Skeletal muscle tissue (tissue), 3 donors: ENCODE measurements at regions not wholly inside any gene's neighbourhood (a gene's known extent, or its start where the extent isn't known, plus 50 kb on each side); places are given as distances from the start of the nearest gene placed in this dataset.

Experiments
- H3K27ac ChIP-seq: one replicate; pipeline ENCODE4 v1.7.0; 2013; ENCODE audit warnings: mild to moderate bottlenecking, low read depth, low read length, inconsistent platforms
- H3K27me3 ChIP-seq, 3 donors: one replicate each; pipeline ENCODE4 v1.7.0; 2013; ENCODE audit warnings: low read length in 3 of 3; ENCODE audit not compliant: control insufficient read depth in 3 of 3, insufficient read depth in 3 of 3
- H3K36me3 ChIP-seq, 3 donors: one replicate each; pipeline ENCODE4 v1.7.0; 2013; ENCODE audit warnings: low read length in 3 of 3; ENCODE audit not compliant: control insufficient read depth in 3 of 3, insufficient read depth in 3 of 3
- H3K4me1 ChIP-seq, 3 donors: one replicate each; pipeline ENCODE4 v1.7.0; 2013; ENCODE audit warnings: low read length in 3 of 3, mild to moderate bottlenecking in 3 of 3; ENCODE audit not compliant: control insufficient read depth in 3 of 3, insufficient read depth in 3 of 3
- H3K4me3 ChIP-seq, 3 donors: one replicate each; pipeline ENCODE4 v1.7.0; 2013; ENCODE audit warnings: low read length in 3 of 3
- H3K9ac ChIP-seq, 3 donors: one replicate each; pipeline ENCODE4 v1.7.0; 2013; ENCODE audit warnings: low read length in 3 of 3, mild to moderate bottlenecking in 3 of 3, moderate library complexity in 2 of 3, low read depth in 1 of 3
- H3K9me3 ChIP-seq, 3 donors: one replicate each; pipeline ENCODE4 v1.7.0; 2013; ENCODE audit warnings: low read length in 3 of 3; ENCODE audit not compliant: control insufficient read depth in 3 of 3
- donor health status: Osteomylitis.

DNA sequence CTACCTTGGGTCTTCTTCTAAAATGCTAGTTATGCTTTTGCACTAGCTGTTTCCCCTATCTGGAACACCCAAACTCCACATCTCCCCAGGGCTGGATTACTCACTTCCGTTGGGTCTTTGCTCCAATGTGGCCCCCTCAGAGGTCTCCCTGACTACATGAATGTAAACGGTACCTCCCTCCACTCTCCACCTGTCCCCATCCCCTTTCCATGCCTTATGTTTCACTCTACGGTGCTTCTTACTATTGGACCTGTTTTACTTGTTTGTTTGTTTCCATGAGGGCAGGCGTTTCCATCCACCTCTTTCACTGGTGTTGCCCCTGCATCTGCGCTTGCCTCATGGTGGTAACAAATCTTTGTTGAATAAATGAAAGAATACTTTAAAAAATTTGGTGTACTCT, 256.4 kb downstream of the SNAPC1 start:
- H3K9ac ChIP-seq = no peak overlapping the region
- H3K36me3 ChIP-seq = no peaks in the 10 kb centered on the region
- H3K4me1 ChIP-seq = no peaks in the 10 kb centered on the region
- H3K4me3 ChIP-seq = no peak overlapping the region
- H3K27ac ChIP-seq = no peak overlapping the region
- no peaks in the 10 kb centered on the region for H3K9me3 ChIP-seq
- H3K27me3 ChIP-seq = no peaks in the 10 kb centered on the region

DNA sequence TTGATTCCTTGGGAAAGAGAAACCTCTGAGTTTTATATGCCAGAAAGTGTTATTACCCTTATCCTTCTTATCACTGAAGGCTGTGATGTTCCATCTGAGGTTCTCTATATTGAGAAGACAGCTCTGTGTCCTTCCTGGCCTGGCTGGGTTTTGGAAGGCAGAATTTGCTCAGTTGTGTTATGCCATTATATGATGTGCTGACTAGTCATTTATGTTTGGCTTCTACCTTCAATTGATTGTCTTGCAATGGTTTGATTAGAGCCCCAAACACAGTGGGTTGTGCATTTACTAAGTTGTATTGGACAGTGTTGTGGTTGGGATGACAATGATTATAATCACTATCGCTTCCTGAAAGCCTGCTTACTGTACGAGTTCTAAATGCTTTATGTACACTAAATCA, 265.7 kb downstream of the SNAPC1 start:
- Histone ChIP-seq H3K4me3 (no peak overlapping the region), H3K36me3 (no peaks in the 10 kb centered on the region), H3K9ac (no peak overlapping the region), H3K27ac (no peak overlapping the region), H3K27me3 (no peaks in the 10 kb centered on the region), H3K9me3 (no peaks in the 10 kb centered on the region), H3K4me1 (no peaks in the 10 kb centered on the region)

DNA sequence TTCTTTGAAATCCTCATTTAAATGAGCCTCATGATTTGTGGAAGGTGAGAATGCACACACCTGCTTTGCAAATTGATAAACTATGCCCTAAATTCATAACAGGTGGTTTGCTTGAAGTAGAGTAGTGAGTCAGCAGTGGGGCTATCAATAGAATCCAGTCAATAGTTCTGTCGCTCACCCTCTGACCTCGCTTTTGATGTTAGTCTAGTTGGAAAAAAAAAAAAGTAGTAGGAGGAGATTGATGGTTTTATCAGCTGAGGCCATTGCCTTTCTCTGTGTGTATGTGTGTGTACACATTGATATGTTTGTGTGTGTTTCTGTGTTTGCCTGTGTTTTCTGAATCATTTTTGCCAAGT, 267.3 kb downstream of the SNAPC1 start:
- Histone ChIP-seq H3K27ac (no peak overlapping the region), H3K27me3 (no peaks in the 10 kb centered on the region), H3K4me1 (no peaks in the 10 kb centered on the region)

DNA sequence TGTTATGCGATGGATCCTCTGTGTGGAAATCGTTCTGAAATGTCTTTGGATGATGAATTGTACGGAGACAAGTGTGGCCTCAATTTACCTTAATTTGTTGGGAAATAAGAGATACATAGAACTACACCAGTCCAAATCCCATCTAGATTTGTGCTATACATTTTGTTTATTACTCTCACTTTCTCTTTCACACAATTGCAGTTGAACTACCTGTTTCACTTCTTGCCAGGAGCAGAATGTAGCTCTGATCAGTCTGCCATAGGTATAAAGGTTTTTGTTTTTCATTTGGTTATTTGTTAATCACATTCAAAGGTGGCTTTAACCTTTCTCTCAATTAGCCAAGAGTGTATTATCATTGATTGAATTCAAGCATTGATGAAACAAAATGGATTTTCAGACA, 268.2 kb downstream of the SNAPC1 start:
- no peaks in the 10 kb centered on the region for H3K27me3 ChIP-seq
- no peak overlapping the region for H3K9ac ChIP-seq
- no peak overlapping the region for H3K4me3 ChIP-seq
- no peaks in the 10 kb centered on the region for H3K4me1 ChIP-seq
- H3K9me3 ChIP-seq = no peaks in the 10 kb centered on the region
- no peaks in the 10 kb centered on the region for H3K36me3 ChIP-seq
- no peak overlapping the region for H3K27ac ChIP-seq

More for the DNA sequence above, 267.3 kb downstream of the SNAPC1 start:
- H3K4me3 ChIP-seq = no peak overlapping the region
- H3K9me3 ChIP-seq = no peaks in the 10 kb centered on the region
- no peaks in the 10 kb centered on the region for H3K36me3 ChIP-seq
- H3K9ac ChIP-seq = no peak overlapping the region

DNA sequence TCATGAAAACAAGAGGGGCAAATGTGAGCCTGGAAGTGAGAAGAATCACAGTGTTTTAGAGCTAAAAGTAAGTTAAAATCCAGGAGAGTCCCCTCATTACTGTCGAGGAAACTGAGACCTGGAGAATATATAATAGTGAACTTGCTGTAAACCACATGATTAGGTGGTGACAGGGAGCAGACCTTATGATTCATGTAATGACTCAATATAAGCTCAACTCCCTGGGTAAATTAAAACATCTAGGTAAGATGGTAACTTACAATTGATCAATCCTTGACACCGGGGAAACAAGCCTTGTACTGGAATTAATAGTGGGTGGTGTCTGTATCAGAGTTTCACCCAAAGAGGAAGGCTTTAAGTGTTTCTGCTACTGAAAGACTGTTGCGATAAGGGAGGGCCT, 269.3 kb downstream of the SNAPC1 start:
- H3K4me3 ChIP-seq = no peak overlapping the region
- H3K27ac ChIP-seq = no peak overlapping the region
- H3K9me3 ChIP-seq = no peaks in the 10 kb centered on the region
- H3K27me3 ChIP-seq = no peaks in the 10 kb centered on the region
- no peaks in the 10 kb centered on the region for H3K4me1 ChIP-seq
- H3K9ac ChIP-seq = no peak overlapping the region
- no peaks in the 10 kb centered on the region for H3K36me3 ChIP-seq

DNA sequence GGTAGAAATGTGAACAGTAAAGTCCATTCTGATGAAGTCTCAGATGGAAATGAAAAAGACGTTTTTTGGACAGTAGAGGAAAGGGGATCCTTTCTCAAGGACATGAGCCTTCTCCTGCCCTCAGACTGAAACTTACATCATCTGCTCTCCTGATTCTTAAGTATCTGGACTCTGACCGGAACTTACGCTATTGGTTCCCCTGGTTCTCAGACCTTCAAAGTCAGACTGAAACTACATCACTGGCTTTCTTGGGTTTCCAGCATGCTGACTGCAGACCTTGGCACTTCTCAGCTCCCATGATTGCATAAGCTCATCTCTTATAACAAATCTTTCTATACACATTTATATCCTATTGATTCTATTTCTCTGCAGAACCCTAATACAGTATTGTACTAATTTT, 291.0 kb downstream of the SNAPC1 start:
- H3K4me1 ChIP-seq = no peaks in the 10 kb centered on the region
- no peak overlapping the region for H3K9ac ChIP-seq

DNA sequence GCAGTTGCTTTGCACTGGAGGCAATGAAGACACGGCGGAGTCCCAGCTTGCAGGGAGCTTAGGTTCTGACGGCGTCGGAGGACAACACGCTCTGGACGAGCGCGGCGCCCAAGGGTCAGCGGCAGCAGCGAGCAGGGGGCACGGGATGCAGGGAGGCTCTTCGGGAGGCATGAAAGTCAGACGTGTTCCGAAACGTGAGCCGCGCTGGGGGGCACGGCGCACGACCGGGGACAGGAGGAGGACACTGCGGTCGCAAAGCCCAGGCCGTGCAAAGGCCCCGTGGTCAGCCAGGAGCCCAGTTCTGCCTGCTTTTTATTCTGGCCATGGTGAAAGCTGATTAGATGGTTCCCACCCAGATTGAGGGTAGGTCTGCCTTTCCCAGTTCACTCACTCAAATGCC, 294.6 kb downstream of the SNAPC1 start:
- H3K4me1 ChIP-seq = no peaks in the 10 kb centered on the region

More for the DNA sequence above, 291.0 kb downstream of the SNAPC1 start:
- Histone ChIP-seq H3K36me3 (no peaks in the 10 kb centered on the region), H3K4me3 (no peak overlapping the region), H3K9me3 (no peaks in the 10 kb centered on the region), H3K27ac (no peak overlapping the region), H3K27me3 (no peaks in the 10 kb centered on the region)

DNA sequence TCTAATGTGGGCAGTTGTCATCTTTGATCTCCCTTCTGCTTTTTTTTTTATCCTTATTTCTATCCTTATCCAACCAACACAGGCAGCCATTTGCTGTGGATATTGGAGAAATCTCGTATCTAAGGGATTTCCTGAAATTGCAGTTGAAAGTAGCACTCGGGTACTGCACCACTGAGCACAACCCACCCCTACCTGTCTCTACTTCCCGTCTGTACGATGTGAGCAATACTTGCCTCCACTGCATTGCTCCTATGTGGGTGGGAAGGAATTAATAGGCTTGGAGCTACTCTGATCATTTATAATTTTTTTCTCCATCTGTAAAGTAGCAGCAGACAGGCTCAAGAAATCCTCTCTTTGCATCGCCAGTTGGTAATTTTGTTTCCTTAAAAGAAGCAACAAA, 300.4 kb downstream of the SNAPC1 start:
- Histone ChIP-seq H3K27ac (no peak overlapping the region), H3K9ac (no peak overlapping the region), H3K9me3 (no peaks in the 10 kb centered on the region), H3K4me3 (no peak overlapping the region), H3K36me3 (no peaks in the 10 kb centered on the region), H3K27me3 (peaks cover 0 to 6% (median 0%) of the 10 kb centered on the region in 3 donors), H3K4me1 (no peaks in the 10 kb centered on the region)

More for the DNA sequence above, 294.6 kb downstream of the SNAPC1 start:
- H3K36me3 ChIP-seq = no peaks in the 10 kb centered on the region
- no peak overlapping the region for H3K9ac ChIP-seq
- H3K27ac ChIP-seq = no peak overlapping the region
- no peaks in the 10 kb centered on the region for H3K27me3 ChIP-seq
- H3K9me3 ChIP-seq = no peaks in the 10 kb centered on the region
- H3K4me3 ChIP-seq = no peak overlapping the region

DNA sequence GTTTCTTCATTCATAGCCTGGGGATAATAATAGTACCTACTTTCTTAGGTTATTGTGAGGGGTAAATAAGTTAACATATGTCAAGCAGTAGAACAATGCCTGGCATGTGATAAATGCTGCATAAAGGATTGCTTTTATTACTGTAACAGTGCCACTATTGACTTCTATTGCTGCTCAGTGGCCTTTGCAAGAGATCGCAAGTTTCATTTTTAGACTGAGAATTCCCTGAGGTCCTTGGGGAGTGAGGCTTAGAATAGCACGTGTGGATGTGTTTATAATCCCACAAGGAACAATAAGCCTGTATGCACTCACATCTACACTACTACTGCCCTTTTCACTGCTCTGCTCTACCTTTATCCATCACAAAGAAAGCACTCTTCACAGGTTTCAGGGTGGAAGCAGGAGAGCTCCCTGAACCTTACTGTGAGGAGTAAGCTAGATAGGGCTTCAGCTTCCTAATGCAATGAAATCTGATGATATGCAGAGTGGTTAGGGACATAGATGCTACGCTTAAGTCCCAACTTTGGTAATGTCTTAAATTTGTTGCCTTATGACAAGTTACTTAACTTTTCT, 302.6 kb downstream of the SNAPC1 start:
- Histone ChIP-seq H3K4me3 (no peak overlapping the region), H3K27me3 (peaks cover 0 to 6% (median 0%) of the 10 kb centered on the region in 3 donors), H3K9ac (no peak overlapping the region), H3K36me3 (no peaks in the 10 kb centered on the region), H3K27ac (no peak overlapping the region), H3K4me1 (no peaks in the 10 kb centered on the region), H3K9me3 (no peaks in the 10 kb centered on the region)

DNA sequence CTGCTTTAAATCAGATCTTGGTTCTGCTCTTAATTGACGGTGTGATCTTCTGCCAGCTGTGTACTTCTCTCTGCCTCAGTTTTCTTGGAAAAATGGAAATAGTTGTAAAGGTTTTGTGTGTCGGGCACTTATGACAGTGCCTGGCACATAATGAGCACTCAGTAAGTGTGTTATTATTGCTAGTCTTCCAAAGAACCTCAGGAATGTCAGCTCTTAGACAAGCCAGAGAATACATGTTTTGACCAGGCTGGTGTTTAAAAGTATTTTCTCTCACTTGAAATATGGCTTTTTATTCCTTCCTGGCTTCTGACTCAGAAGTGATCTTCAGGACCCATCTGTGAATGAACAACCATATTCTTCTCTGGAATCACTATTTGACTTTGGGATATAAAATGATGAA, 304.1 kb downstream of the SNAPC1 start:
- peaks cover 0 to 6% (median 0%) of the 10 kb centered on the region in 3 donors for H3K27me3 ChIP-seq
- no peaks in the 10 kb centered on the region for H3K9me3 ChIP-seq
- no peaks in the 10 kb centered on the region for H3K36me3 ChIP-seq
- H3K4me1 ChIP-seq = no peaks in the 10 kb centered on the region
- H3K4me3 ChIP-seq = no peak overlapping the region
- no peak overlapping the region for H3K27ac ChIP-seq
- H3K9ac ChIP-seq = no peak overlapping the region

DNA sequence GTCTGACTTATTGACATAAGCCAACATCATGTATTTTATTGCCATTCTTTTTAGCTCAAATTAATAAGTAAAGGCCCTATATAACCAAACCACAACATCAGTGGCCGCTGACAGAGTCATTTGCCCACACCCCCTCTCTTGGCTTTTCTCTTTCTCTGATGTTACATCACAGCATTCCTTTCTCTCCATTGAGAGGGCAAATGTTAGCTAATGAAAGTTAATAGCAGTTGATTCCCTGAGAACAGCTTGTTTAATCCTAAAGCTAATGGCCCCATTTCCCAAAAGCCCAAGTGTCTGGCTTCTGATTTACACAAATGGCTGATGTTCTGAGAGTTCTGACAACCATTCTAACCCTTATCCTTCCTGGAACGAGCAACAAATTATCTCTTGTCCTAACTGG, 308.8 kb downstream of the SNAPC1 start:
- Histone ChIP-seq H3K9ac (no peak overlapping the region), H3K36me3 (no peaks in the 10 kb centered on the region), H3K4me3 (no peak overlapping the region), H3K4me1 (no peaks in the 10 kb centered on the region), H3K9me3 (no peaks in the 10 kb centered on the region), H3K27me3 (no peaks in the 10 kb centered on the region), H3K27ac (no peak overlapping the region)
